Ascending aorta (tissue), 2 donors: ENCODE measurements at regions not wholly inside any gene's neighbourhood (a gene's known extent, or its start where the extent isn't known, plus 50 kb on each side); places are given as distances from the start of the nearest gene placed in this dataset.
"Not testable (repeated sequence)": the region's sequence is repeated elsewhere in the genome, so short reads cannot be mapped to it uniquely, and the experiment has no call there.

ENCODE experiments used
- DNase-seq, 2 donors: peaks; one replicate each; pipeline ENCODE4 v3.0.0-alpha.2; 2019; ENCODE audit warnings: low spot score in 2 of 2
- H3K27ac ChIP-seq, 2 donors: fragments of 200-600 bp; sonication (generic); one replicate each; pipeline ENCODE4 v1.5.1; 2016 to 2017; ENCODE audit warnings: mild to moderate bottlenecking in 1 of 2
- H3K27me3 ChIP-seq: fragments of 200-600 bp; sonication (generic); one replicate; pipeline ENCODE4 v1.5.1; 2017
- H3K36me3 ChIP-seq, 2 donors: fragments of 200-600 bp; sonication (generic); one replicate each; pipeline ENCODE4 v1.5.1; 2016
- H3K4me1 ChIP-seq, 2 donors: fragments of 200-600 bp; sonication (generic); one replicate each; pipeline ENCODE4 v1.5.1; 2016 to 2017; ENCODE audit warnings: mild to moderate bottlenecking in 1 of 2
- H3K4me3 ChIP-seq, 2 donors: fragments of 200-600 bp; sonication (generic); one replicate each; pipeline ENCODE4 v1.5.1; 2016 to 2017; ENCODE audit warnings: mild to moderate bottlenecking in 1 of 2
- H3K9me3 ChIP-seq, 2 donors: fragments of 200-600 bp; sonication (generic); one replicate each; pipeline ENCODE4 v1.5.1; 2016
- CTCF ChIP-seq, 3 experiments: fragments of 200-600 bp in 2 of 3; fragments of 450-650 bp in 1 of 3; sonication (generic) in 2 of 3; IDR thresholded peaks; one replicate each; pipeline ENCODE4 v1.5.1; 2016 to 2019; ENCODE audit warnings: antibody characterized with exemption in 3 of 3, mild to moderate bottlenecking in 1 of 3, moderate library complexity in 1 of 3
- intact Hi-C: fragments of 100-400 bp; cut with DNase I; formaldehyde crosslinking; loops from one replicate; pipeline ENCODE4 v1.15.1; 2023

- Histone ChIP-seq H3K4me1 (no peaks in the 10 kb centered on the region), H3K27ac (no peak overlapping the region), H3K27me3 (no peaks in the 10 kb centered on the region), H3K9me3 (no peaks in the 10 kb centered on the region), H3K36me3 (no peaks in the 10 kb centered on the region), H3K4me3 (no peak overlapping the region)
- intact Hi-C loops, result loop anchor here (5.0 kb wide), 1 partner anchor 775 kb away; no protein-coding TSS in a partner anchor
- TF ChIP-seq CTCF (IDR thresholded peaks at IDR 0.05), result no peak
- DNase-seq, result no peak
Measured at GRCh38 chr2:140086964-140087363, 1306.8 kb upstream of the NXPH2 start.

GRCh38 chr2:140085674-140086073, 1305.5 kb upstream of the NXPH2 start:
- intact Hi-C loops, result loop anchor here (5.0 kb wide), 1 partner anchor 777 kb away; no protein-coding TSS in a partner anchor
- H3K36me3 ChIP-seq, result no peaks in the 10 kb centered on the region
- no peak for TF ChIP-seq CTCF (IDR thresholded peaks at IDR 0.05)
- H3K9me3 ChIP-seq, result no peaks in the 10 kb centered on the region
- H3K27ac ChIP-seq, result no peak overlapping the region
- no peak for DNase-seq
- H3K4me3 ChIP-seq, result no peak overlapping the region
- no peaks in the 10 kb centered on the region for H3K4me1 ChIP-seq
- no peaks in the 10 kb centered on the region for H3K27me3 ChIP-seq

GRCh38 chr2:140079038-140079437, 1298.8 kb upstream of the NXPH2 start:
- intact Hi-C loops, result no loop called here
- no peaks in the 10 kb centered on the region for H3K9me3 ChIP-seq
- no peak for DNase-seq
- no peaks in the 10 kb centered on the region for H3K27me3 ChIP-seq
- no peak for TF ChIP-seq CTCF (IDR thresholded peaks at IDR 0.05)
- no peak overlapping the region for H3K27ac ChIP-seq
- H3K4me1 ChIP-seq, result no peaks in the 10 kb centered on the region
- no peaks in the 10 kb centered on the region for H3K36me3 ChIP-seq
- no peak overlapping the region for H3K4me3 ChIP-seq

GRCh38 chr2:140076164-140076563, 1296.0 kb upstream of the NXPH2 start:
- H3K36me3 ChIP-seq, result no peaks in the 10 kb centered on the region
- H3K4me3 ChIP-seq, result no peak overlapping the region
- H3K27me3 ChIP-seq, result no peaks in the 10 kb centered on the region
- DNase-seq, result no peak
- no peak for TF ChIP-seq CTCF (IDR thresholded peaks at IDR 0.05)
- H3K4me1 ChIP-seq, result no peaks in the 10 kb centered on the region
- H3K27ac ChIP-seq, result no peak overlapping the region
- no peaks in the 10 kb centered on the region for H3K9me3 ChIP-seq
- intact Hi-C loops, result no loop called here

GRCh38 chr2:140073763-140074162, 1293.6 kb upstream of the NXPH2 start:
- H3K4me3 ChIP-seq, H3K36me3 ChIP-seq, H3K4me1 ChIP-seq, H3K9me3 ChIP-seq, DNase-seq, H3K27ac ChIP-seq, intact Hi-C loops, H3K27me3 ChIP-seq: not testable (repeated sequence)

- intact Hi-C loops, result no loop called here
- Histone ChIP-seq H3K27me3 (no peaks in the 10 kb centered on the region), H3K36me3 (no peaks in the 10 kb centered on the region), H3K4me3 (no peak overlapping the region), H3K9me3 (no peaks in the 10 kb centered on the region), H3K27ac (no peak overlapping the region), H3K4me1 (no peaks in the 10 kb centered on the region)
- DNase-seq, result no peak
- no peak for TF ChIP-seq CTCF (IDR thresholded peaks at IDR 0.05)
Measured at GRCh38 chr2:140067661-140068060, 1287.5 kb upstream of the NXPH2 start.
